ENCODE measurements at regions not wholly inside any gene's neighbourhood (a gene's known extent, or its start where the extent isn't known, plus 50 kb on each side); places are given as distances from the start of the nearest gene placed in this dataset.

- ChIA-PET POLR2A (interaction anchor here (1.0 to 1.4 kb wide), 2 partner anchors 9 to 220 kb away, joined by 3 to 5 read pairs; partner anchors contain the start of gene GTPBP2), RAD21 (ENCODE audit: low non-redundant PET in 1 of 2, low total read pairs in 2 of 2, uncharacterized antibody in 2 of 2, unreplicated experiment in 2 of 2) (no interaction called here), CTCF (no interaction called here)
- no peak overlapping the region for H3K4me2 ChIP-seq (ENCODE audit: low read length)
- H3K4me3 ChIP-seq (replicated peaks in 1 of 2; ENCODE audit: low read depth in 1 of 2, low read length in 2 of 2): no peak overlapping the region
- H4K20me1 ChIP-seq (ENCODE audit: insufficient read depth): no peaks in the 10 kb centered on the region
- no peaks in the 10 kb centered on the region for H3K4me1 ChIP-seq (ENCODE audit: control insufficient read depth in 1 of 2, insufficient read depth in 2 of 2, low read length in 2 of 2)
- intact Hi-C loops (cut with micrococcal nuclease): loop anchor here (10.0 kb wide), 1 partner anchor 155 kb away; no protein-coding TSS in a partner anchor
- H3K36me3 ChIP-seq (ENCODE audit: control insufficient read depth in 1 of 2, insufficient read depth in 2 of 2, low read length in 2 of 2): no peaks in the 10 kb centered on the region
- no peaks in the 10 kb centered on the region for H3K27me3 ChIP-seq (ENCODE audit: insufficient read depth, low read length)
- BruUV-seq (replicated peaks): no TSS peak
- no peaks in the 10 kb centered on the region for H3K79me2 ChIP-seq (ENCODE audit: insufficient read depth, low read length)
- H3K9ac ChIP-seq (ENCODE audit: low read length): no peak overlapping the region
- no peak overlapping the region for H2AFZ ChIP-seq (ENCODE audit: low read depth, low read length, poor library complexity, severe bottlenecking)
- H3K27ac ChIP-seq (ENCODE audit: low read depth, low read length): no peak overlapping the region
- H3K9me3 ChIP-seq (ENCODE audit: control insufficient read depth in 1 of 2, insufficient read depth in 1 of 2, low read depth in 1 of 2, low read length in 2 of 2): no peaks in the 10 kb centered on the region
- no peak for ATAC-seq
- DNase-seq (ENCODE audit: low read depth, low spot score): no peak
- TF ChIP-seq REST (IDR thresholded peaks at IDR 0.05; ENCODE audit: low read depth) (no peak), EZH2 (IDR thresholded peaks at IDR 0.05) (no peak), CEBPB (IDR thresholded peaks at IDR 0.05; ENCODE audit: low read depth) (no peak), JUND (IDR thresholded peaks at IDR 0.05) (no peak), ATF3 (IDR thresholded peaks at IDR 0.05) (no peak), EGR1 (IDR thresholded peaks at IDR 0.05; ENCODE audit: low read depth) (no peak), FOSL1 (IDR thresholded peaks at IDR 0.05; ENCODE audit: low read depth) (no peak), YY1 (IDR thresholded peaks at IDR 0.05; ENCODE audit: extremely low read depth, insufficient replicate concordance, low read depth, low read length) (no peak), EZH2phosphoT487 (IDR thresholded peaks at IDR 0.05; ENCODE audit: borderline replicate concordance) (no peak), SRF (IDR thresholded peaks at IDR 0.05; ENCODE audit: low read depth) (no peak), ELF1 (IDR thresholded peaks at IDR 0.05; ENCODE audit: borderline replicate concordance, low read depth) (no peak), SP1 (IDR thresholded peaks at IDR 0.05; ENCODE audit: low read depth) (no peak), ZBTB33 (IDR thresholded peaks at IDR 0.05; ENCODE audit: extremely low read depth, insufficient replicate concordance, low read length) (no peak), ZFX (IDR thresholded peaks at IDR 0.05) (no peak), ZNF274 (IDR thresholded peaks at IDR 0.05; ENCODE audit: low read depth, low read length) (no peak), RAD21 (IDR thresholded peaks at IDR 0.05; ENCODE audit: low read depth) (no peak), TCF7L2 (IDR thresholded peaks at IDR 0.05; ENCODE audit: borderline replicate concordance, extremely low read depth, insufficient read depth, insufficient read length) (no peak), SIN3A (IDR thresholded peaks at IDR 0.05; ENCODE audit: low read depth) (no peak)
- TF ChIP-seq, protein P1, sequence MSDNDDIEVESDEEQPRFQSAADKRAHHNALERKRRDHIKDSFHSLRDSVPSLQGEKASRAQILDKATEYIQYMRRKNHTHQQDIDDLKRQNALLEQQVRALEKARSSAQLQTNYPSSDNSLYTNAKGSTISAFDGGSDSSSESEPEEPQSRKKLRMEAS (IDR thresholded peaks at IDR 0.05): no peak
- TF ChIP-seq, protein P2, sequence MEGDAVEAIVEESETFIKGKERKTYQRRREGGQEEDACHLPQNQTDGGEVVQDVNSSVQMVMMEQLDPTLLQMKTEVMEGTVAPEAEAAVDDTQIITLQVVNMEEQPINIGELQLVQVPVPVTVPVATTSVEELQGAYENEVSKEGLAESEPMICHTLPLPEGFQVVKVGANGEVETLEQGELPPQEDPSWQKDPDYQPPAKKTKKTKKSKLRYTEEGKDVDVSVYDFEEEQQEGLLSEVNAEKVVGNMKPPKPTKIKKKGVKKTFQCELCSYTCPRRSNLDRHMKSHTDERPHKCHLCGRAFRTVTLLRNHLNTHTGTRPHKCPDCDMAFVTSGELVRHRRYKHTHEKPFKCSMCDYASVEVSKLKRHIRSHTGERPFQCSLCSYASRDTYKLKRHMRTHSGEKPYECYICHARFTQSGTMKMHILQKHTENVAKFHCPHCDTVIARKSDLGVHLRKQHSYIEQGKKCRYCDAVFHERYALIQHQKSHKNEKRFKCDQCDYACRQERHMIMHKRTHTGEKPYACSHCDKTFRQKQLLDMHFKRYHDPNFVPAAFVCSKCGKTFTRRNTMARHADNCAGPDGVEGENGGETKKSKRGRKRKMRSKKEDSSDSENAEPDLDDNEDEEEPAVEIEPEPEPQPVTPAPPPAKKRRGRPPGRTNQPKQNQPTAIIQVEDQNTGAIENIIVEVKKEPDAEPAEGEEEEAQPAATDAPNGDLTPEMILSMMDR (IDR thresholded peaks at IDR 0.05 in 2 of 3, conservative IDR thresholded peaks at IDR 0.05 in 1 of 3; ENCODE audit: borderline replicate concordance in 1 of 3, insufficient read depth in 1 of 3, low read depth in 2 of 3, low read length in 2 of 3): no peak
- no peaks in the 10 kb centered on the region for H3K9me2 ChIP-seq (ENCODE audit: insufficient read depth)
Measured at GRCh38 chr6:43849844-43850243, 79.8 kb downstream of the VEGFA start.

Data from HCT116 (cell line).